BE2C (cell line): ENCODE measurements at regions not wholly inside any gene's neighbourhood (a gene's known extent, or its start where the extent isn't known, plus 50 kb on each side); places are given as distances from the start of the nearest gene placed in this dataset.

Experiments used
- DNase-seq: peaks from one replicate; pipeline ENCODE4 v3.0.0-alpha.2; 2020
- H3K27me3 ChIP-seq: fragments of 250-450 bp; sonication (Bioruptor Pico); 2 replicates; pipeline ENCODE4 v1.5.1; 2020; ENCODE audit warnings: mild to moderate bottlenecking
- H3K36me3 ChIP-seq: fragments of 250-450 bp; sonication (Bioruptor Pico); 2 replicates; pipeline ENCODE4 v1.5.1; 2020; ENCODE audit warnings: mild to moderate bottlenecking
- H3K4me1 ChIP-seq: fragments of 250-450 bp; sonication (Bioruptor Pico); 2 replicates; pipeline ENCODE4 v1.5.1; 2020
- H3K4me3 ChIP-seq: 2 replicates; pipeline ENCODE4 v1.5.1; 2011; ENCODE audit warnings: low read depth, low read length
- H3K9me3 ChIP-seq: fragments of 250-450 bp; sonication (Bioruptor Pico); 2 replicates; pipeline ENCODE4 v1.5.1; 2020
- CTCF ChIP-seq: IDR thresholded peaks from 2 replicates; pipeline ENCODE4 v1.5.1; 2012; ENCODE audit warnings: mild to moderate bottlenecking, low read depth, low read length

- H3K4me3 ChIP-seq = no peak overlapping the region
- DNase-seq = no peak
- TF ChIP-seq CTCF = no peak
- no peaks in the 10 kb centered on the region for H3K4me1 ChIP-seq
- no peaks in the 10 kb centered on the region for H3K9me3 ChIP-seq
- no peaks in the 10 kb centered on the region for H3K27me3 ChIP-seq
- H3K36me3 ChIP-seq = no peaks in the 10 kb centered on the region
Observed at GRCh38 chr3:107100137-107100536, 277.1 kb upstream of the CCDC54 start.

GRCh38 chr3:107100573-107100972 lies 276.7 kb upstream of the CCDC54 start:
- Histone ChIP-seq H3K27me3 (no peaks in the 10 kb centered on the region), H3K4me1 (no peaks in the 10 kb centered on the region), H3K9me3 (no peaks in the 10 kb centered on the region), H3K36me3 (no peaks in the 10 kb centered on the region), H3K4me3 (no peak overlapping the region)
- TF ChIP-seq CTCF = no peak
- DNase-seq = no peak

GRCh38 chr3:107103786-107104185 lies 273.5 kb upstream of the CCDC54 start:
- no peak for TF ChIP-seq CTCF

GRCh38 chr3:107106316-107106715 lies 270.9 kb upstream of the CCDC54 start:
- no peaks in the 10 kb centered on the region for H3K4me1 ChIP-seq
- no peak for DNase-seq

More at GRCh38 chr3:107103786-107104185, 273.5 kb upstream of the CCDC54 start:
- Histone ChIP-seq H3K27me3 (no peaks in the 10 kb centered on the region), H3K36me3 (no peaks in the 10 kb centered on the region), H3K4me1 (no peaks in the 10 kb centered on the region), H3K9me3 (no peaks in the 10 kb centered on the region), H3K4me3 (no peak overlapping the region)
- no peak for DNase-seq

GRCh38 chr3:107106907-107107306 lies 270.3 kb upstream of the CCDC54 start:
- DNase-seq = no peak
- Histone ChIP-seq H3K4me1 (no peaks in the 10 kb centered on the region), H3K9me3 (no peaks in the 10 kb centered on the region), H3K4me3 (no peak overlapping the region), H3K36me3 (no peaks in the 10 kb centered on the region), H3K27me3 (no peaks in the 10 kb centered on the region)
- TF ChIP-seq CTCF = no peak

More at GRCh38 chr3:107106316-107106715, 270.9 kb upstream of the CCDC54 start:
- H3K27me3 ChIP-seq = no peaks in the 10 kb centered on the region
- no peaks in the 10 kb centered on the region for H3K36me3 ChIP-seq
- H3K9me3 ChIP-seq = no peaks in the 10 kb centered on the region
- no peak overlapping the region for H3K4me3 ChIP-seq
- no peak for TF ChIP-seq CTCF

- Histone ChIP-seq H3K4me3 (no peak overlapping the region), H3K9me3 (no peaks in the 10 kb centered on the region), H3K27me3 (no peaks in the 10 kb centered on the region), H3K4me1 (no peaks in the 10 kb centered on the region), H3K36me3 (no peaks in the 10 kb centered on the region)
- DNase-seq = no peak
- no peak for TF ChIP-seq CTCF
Observed at GRCh38 chr3:107110596-107111305, 266.5 kb upstream of the CCDC54 start.
